GM21786 (cell line): ENCODE measurements at regions not wholly inside any gene's neighbourhood (a gene's known extent, or its start where the extent isn't known, plus 50 kb on each side); places are given as distances from the start of the nearest gene placed in this dataset.
"Not testable (repeated sequence)": the region's sequence is repeated elsewhere in the genome, so short reads cannot be mapped to it uniquely, and the experiment has no call there.

ENCODE experiments used
- ATAC-seq: cut with Tn5 transposase; IDR thresholded peaks from one replicate; pipeline ENCODE4 v1.9.1; 2021; ENCODE audit not compliant: unreplicated experiment

DNA sequence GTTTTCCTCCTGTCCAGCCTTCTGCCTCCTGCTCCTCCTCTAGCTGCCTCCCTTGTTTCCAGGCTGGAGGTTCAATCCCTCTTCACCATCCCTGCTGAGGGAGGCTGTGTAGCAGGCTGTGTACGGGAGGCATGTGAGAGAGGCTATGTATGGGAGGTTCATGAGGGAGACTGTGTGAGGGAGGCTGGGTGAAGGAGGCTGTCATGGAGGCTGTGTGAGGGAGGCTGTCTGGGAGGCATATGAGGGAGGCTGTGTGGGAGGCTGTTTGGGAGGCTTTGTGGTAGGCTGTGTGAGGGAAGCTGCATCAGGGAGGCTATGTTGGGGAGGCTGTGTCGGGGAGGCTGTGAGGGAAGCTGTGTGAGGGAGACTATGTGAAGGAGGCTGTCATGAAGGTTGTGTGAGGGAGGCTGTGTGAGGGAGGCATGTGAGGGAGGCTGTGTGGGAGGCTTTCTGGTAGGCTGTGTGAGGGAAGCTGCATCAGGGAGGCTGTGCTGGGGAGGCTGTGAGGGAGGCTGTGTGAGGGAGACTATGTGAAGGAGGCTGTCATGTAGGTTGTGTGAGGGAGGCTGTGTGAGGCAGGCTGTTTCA, 123.7 kb upstream of the RNF32 start:
- no peak for ATAC-seq

DNA sequence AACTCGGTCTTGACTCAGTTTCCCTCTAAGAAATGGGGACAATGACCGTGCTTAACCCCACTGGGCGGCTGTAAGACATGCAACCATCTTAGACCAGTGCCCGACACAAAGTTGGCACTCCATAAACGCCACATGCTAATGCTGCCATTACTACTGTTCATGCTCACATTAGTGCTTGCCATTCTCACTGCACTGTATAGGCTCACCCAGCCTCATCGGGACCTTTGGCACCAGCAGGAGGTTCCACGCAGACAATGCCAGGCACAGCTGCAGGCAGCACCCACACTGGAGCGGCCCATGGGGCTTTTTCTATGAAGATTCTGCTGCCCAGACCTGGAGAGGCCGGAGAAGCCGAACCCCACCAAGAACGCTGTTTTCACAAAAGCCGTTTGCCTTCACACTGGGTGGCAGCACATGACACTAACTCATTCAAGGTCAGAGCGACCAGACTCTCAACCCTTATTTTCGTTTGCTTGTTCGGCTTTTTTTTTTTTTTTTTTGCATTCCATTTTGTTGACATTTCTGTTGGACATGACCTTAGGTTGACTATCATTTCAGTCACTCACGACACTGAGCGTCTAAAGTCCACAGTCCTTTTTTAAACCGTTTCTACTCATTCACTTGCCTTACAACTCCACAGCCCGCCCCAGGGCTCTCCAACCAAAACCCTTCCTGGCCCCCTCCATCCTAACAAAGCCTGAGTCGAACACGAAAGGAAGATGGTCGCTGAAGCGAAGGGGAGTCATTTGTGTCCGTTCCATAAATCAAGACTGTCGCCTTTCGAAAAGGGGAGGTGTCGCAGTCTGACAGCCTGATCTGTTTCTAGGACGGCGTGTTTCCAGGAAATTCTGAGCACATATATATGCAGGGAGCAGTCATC, 124.4 kb upstream of the RNF32 start:
- ATAC-seq = no peak

GRCh38 chr7:156514851-156515250, 125.7 kb upstream of the RNF32 start:
- no peak for ATAC-seq

- no peak for ATAC-seq
Observed at GRCh38 chr7:156511426-156511825, 129.1 kb upstream of the RNF32 start.

GRCh38 chr7:156510966-156511365, 129.6 kb upstream of the RNF32 start:
- ATAC-seq = no peak

GRCh38 chr7:156509216-156509615, 131.4 kb upstream of the RNF32 start:
- no peak for ATAC-seq

- ATAC-seq = no peak
Observed at GRCh38 chr7:156505876-156506275, 134.7 kb upstream of the RNF32 start.

- no peak for ATAC-seq
Observed at GRCh38 chr7:156504687-156505545, 135.7 kb upstream of the RNF32 start.

DNA sequence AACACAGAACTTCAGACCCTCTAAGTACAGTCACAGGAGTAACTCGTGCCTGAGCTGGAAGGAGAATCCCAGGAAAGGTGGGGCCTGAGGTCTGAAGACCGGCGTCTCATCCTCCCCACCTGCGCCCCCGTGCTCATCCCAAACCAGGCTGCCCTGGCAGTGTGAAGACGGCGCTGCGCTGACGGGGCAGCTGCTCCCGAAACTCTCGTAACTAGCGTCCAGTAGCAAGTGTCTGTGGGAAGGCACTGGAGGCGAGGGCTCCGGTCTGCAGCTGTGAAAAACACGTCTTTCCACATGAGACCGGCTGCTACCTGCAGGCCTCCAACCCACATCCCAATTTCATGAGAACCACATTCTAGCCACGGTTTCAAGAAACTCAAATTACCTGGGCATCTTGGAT, 136.6 kb upstream of the RNF32 start:
- ATAC-seq = no peak

GRCh38 chr7:156503196-156503595, 137.4 kb upstream of the RNF32 start:
- no peak for ATAC-seq

- ATAC-seq = not testable (repeated sequence)
Observed at GRCh38 chr7:156501815-156502214, 138.8 kb upstream of the RNF32 start.

- no peak for ATAC-seq
Observed at GRCh38 chr7:156499247-156499881, 141.2 kb upstream of the RNF32 start.

DNA sequence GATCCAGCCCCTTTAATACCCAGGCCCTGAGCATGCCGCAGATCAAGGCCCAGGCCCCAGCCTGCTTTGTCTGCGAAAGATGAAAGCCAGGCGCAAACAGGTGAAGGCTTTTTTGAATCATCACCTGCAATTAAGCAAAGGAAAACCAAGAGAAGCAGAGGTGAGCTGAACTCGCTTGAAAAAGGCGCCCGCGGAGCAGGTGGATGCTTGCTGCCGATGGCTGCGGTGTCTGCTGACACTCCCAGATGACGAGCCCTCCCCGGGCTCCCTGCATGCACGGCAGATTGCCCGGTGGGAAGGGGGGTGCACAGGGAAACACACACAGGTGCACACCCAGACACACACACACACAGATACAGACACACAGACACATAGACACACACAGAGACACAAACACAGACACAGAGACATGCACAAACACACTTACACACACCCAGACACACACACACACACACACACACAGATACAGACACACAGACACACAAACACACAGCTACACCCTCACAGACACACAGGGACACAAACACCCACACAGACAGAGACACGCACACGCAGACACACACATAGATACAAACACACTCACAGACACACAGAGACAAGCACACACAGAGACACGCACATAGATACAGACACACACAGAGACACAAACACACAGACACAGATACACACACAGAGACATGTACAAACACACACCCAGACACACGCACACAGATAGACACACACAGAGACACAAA, 142.6 kb upstream of the RNF32 start:
- ATAC-seq = no peak

- no peak for ATAC-seq
Observed at GRCh38 chr7:156496865-156497264, 143.7 kb upstream of the RNF32 start.

DNA sequence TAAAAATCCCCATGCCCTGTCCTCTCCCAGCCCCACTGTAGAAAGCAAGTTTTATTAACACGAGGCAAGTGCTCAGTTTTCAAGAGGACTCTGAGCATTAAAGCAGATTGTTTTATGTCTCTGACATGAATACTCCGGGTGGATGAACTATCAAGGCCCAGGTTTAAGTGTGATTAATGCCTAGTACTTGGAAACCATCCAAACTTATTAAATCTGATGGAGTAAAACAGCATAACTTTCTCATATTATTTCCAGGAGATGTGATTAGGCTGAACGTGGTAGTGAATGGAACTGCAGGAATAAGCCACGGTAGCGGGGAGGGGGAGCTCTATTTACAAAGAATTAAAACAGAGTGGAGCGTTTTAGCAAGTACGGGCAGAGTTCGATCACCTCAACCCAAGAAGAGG, 144.2 kb upstream of the RNF32 start:
- ATAC-seq = no peak

DNA sequence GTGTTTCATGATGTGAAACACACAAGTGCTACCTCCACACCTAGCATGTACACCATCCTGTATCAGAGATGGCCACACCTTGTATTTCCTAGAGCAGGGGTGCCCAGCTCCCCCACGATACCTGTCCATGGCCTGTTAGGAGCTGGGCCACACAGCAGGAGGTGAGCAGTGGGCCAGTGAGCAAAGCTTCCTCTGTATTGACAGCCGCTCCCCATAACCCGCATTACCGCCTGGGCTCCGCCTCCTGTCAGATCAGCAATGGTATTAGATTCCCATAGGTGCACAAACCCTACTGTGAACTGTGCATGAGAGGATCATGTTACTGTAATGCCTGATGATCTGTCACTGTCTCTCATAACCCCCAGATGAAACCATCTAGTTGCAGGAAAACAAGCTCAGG, 145.6 kb upstream of the RNF32 start:
- ATAC-seq = no peak

DNA sequence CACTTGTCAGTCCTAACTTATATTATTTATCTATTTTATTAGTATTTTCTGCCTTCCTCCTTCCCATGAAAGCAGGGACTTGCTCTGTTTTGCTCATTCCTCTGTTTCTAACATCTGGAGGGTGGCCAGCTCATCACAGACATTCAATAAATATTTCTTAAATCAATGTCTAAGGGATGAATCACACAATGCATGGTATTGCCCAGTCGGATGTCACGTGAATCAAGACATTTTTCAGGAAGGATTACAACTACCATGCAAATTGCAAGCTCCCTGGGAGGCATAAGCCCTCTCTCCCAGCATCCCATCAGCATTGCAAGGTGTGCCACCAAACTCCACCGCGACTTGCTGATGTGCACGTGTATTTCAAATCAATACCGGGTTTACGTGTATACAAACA, 146.6 kb upstream of the RNF32 start:
- ATAC-seq = no peak

GRCh38 chr7:156492170-156492569, 148.4 kb upstream of the RNF32 start:
- no peak for ATAC-seq

DNA sequence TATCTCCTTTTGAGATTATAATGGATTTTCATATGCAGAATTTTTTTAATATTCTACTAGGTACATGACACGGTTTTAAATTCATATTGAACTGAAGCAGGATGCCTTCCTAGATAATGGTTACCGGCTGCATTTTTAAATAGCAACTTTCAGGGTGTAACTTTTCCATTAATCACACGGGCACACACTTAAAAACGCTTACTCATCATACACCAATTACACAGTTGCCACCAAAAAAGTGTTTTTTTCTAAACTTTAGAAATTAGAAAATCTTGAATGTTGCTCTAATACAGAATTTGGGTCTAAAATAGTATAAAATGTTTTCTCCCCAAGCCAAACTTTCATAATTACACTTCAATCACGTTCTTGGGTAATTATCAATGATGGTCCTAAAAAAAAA, 149.1 kb upstream of the RNF32 start:
- no peak for ATAC-seq

- no peak for ATAC-seq
Observed at GRCh38 chr7:156490021-156490800, 150.4 kb upstream of the RNF32 start.
